Smooth muscle cell (in vitro differentiated cells): ENCODE measurements at regions not wholly inside any gene's neighbourhood (a gene's known extent, or its start where the extent isn't known, plus 50 kb on each side); places are given as distances from the start of the nearest gene placed in this dataset.

Source experiments
- DNase-seq: peaks from one replicate; lab custom pipeline; 2025; ENCODE audit not compliant: unreplicated experiment; lab: John Stamatoyannopoulos, UW
- H2AFZ ChIP-seq: fragments of 200-600 bp; sonication (generic); 2 replicates; pipeline ENCODE4 v1.6.0; 2016; ENCODE audit warnings: antibody characterized with exemption, low read depth, mild to moderate bottlenecking
- H3F3A ChIP-seq: fragments of 200-600 bp; sonication (generic); 2 replicates; pipeline ENCODE4 v1.6.0; 2017; ENCODE audit warnings: antibody characterized with exemption, low read depth
- H3K27ac ChIP-seq: fragments of 200-600 bp; sonication (generic); 2 replicates; pipeline ENCODE4 v1.5.1; 2016; ENCODE audit warnings: low read depth, mild to moderate bottlenecking
- H3K27me3 ChIP-seq: fragments of 200-600 bp; sonication (generic); 2 replicates; pipeline ENCODE4 v1.6.1; 2016; ENCODE audit warnings: low read depth, mild to moderate bottlenecking
- H3K36me3 ChIP-seq: fragments of 200-600 bp; sonication (generic); 2 replicates; pipeline ENCODE4 v1.5.1; 2016; ENCODE audit warnings: low read depth
- H3K4me1 ChIP-seq: fragments of 200-600 bp; sonication (generic); 2 replicates; pipeline ENCODE4 v1.5.1; 2016; ENCODE audit warnings: low read depth
- H3K4me2 ChIP-seq: fragments of 200-600 bp; sonication (generic); 2 replicates; pipeline ENCODE4 v1.6.0; 2016; ENCODE audit warnings: mild to moderate bottlenecking
- H3K4me3 ChIP-seq: fragments of 200-600 bp; sonication (generic); 2 replicates; pipeline ENCODE4 v1.5.1; 2016; ENCODE audit warnings: mild to moderate bottlenecking
- H3K79me2 ChIP-seq: fragments of 200-600 bp; sonication (generic); 2 replicates; pipeline ENCODE4 v1.6.0; 2016; ENCODE audit warnings: low read depth, mild to moderate bottlenecking
- H3K9ac ChIP-seq: fragments of 200-600 bp; sonication (generic); 2 replicates; pipeline ENCODE4 v1.6.0; 2016; ENCODE audit warnings: low read depth
- H3K9me3 ChIP-seq: fragments of 200-600 bp; sonication (generic); replicated peaks from 2 replicates; pipeline ENCODE4 v1.5.1; 2016; ENCODE audit warnings: low read depth
- H4K20me1 ChIP-seq: fragments of 200-600 bp; sonication (generic); 2 replicates; pipeline ENCODE4 v1.6.0; 2016; ENCODE audit warnings: low read depth
- WGBS: methylation state at CpG from one replicate; pipeline ENCODE4 v1.1.7; 2016; ENCODE audit warnings: low lambda C conversion rate; 5-methylcytosine and 5-hydroxymethylcytosine counted together
- TF ChIP-seq, protein P1 (sequence below): fragments of 200-600 bp; sonication (generic); IDR thresholded peaks from 2 replicates; pipeline ENCODE4 v1.5.1; 2017; ENCODE audit warnings: borderline replicate concordance, mild to moderate bottlenecking, antibody characterized with exemption; ENCODE audit not compliant: insufficient read depth, poor library complexity, severe bottlenecking

DNA sequence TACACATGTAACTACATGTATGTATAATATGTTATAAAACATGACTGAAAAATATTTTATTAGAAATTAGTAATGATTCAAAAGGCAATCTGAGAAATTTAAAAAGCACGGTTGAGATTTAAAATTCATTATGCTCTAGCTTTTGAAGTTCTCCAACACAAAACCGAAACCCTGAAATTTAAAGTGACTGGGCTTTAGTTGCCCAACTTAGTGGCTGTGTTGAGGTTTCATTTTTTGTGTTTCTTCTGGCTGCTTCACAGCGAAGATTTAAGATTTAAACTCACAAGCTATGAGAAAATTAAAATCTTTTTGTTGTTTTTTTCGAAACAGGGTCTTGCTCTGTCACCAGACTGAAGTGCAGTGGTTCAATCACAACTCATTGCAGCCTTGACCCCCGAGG is 1058.7 kb downstream of the NCAM2 start:
- H4K20me1 ChIP-seq: no peaks in the 10 kb centered on the region
- no peak overlapping the region for H2AFZ ChIP-seq
- H3K27ac ChIP-seq: no peak overlapping the region
- no peak overlapping the region for H3K4me3 ChIP-seq
- H3K27me3 ChIP-seq: no peaks in the 10 kb centered on the region
- H3K79me2 ChIP-seq: no peaks in the 10 kb centered on the region
- no peak overlapping the region for H3K9ac ChIP-seq
- TF ChIP-seq, protein P1, sequence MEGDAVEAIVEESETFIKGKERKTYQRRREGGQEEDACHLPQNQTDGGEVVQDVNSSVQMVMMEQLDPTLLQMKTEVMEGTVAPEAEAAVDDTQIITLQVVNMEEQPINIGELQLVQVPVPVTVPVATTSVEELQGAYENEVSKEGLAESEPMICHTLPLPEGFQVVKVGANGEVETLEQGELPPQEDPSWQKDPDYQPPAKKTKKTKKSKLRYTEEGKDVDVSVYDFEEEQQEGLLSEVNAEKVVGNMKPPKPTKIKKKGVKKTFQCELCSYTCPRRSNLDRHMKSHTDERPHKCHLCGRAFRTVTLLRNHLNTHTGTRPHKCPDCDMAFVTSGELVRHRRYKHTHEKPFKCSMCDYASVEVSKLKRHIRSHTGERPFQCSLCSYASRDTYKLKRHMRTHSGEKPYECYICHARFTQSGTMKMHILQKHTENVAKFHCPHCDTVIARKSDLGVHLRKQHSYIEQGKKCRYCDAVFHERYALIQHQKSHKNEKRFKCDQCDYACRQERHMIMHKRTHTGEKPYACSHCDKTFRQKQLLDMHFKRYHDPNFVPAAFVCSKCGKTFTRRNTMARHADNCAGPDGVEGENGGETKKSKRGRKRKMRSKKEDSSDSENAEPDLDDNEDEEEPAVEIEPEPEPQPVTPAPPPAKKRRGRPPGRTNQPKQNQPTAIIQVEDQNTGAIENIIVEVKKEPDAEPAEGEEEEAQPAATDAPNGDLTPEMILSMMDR: no peak
- 89% methylated on average over 5 of the region's 5 CpGs for WGBS
- H3F3A ChIP-seq: no peaks in the 10 kb centered on the region
- DNase-seq: no peak
- H3K4me2 ChIP-seq: no peak overlapping the region
- no peaks in the 10 kb centered on the region for H3K4me1 ChIP-seq
- H3K36me3 ChIP-seq: no peaks in the 10 kb centered on the region
- no peaks in the 10 kb centered on the region for H3K9me3 ChIP-seq

DNA sequence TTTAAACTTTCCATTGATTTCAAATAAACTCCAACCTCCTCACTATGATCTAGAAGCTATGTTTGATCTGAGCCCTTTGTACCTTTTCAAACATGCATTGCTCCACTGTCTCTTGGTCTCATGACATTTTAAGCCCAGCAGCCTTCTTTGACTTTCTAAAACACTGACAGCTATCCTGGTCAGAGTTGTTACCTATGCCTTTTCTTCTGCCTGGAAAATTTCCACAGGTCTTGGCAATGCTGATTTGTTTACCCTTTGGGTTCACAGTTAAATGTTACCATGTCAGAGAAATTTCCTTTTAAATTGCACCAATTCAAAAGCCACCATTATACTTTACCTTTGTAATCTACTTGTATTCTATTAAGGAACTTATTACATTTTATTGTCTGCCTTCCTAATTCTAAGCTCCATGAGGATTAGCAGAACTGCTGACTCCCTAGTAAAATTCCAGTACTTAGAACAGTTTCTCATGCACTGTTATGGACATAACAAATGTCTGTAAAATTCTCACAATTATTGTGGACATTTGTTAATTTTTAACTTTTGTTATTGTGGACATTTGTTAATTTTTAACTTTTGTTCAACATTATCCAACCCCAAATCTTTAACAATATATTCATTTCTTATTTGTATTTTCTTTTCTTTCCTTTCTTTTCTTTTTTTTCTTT is 1064.4 kb downstream of the NCAM2 start:
- no peaks in the 10 kb centered on the region for H3K36me3 ChIP-seq
- no peaks in the 10 kb centered on the region for H3K4me1 ChIP-seq
- no peak overlapping the region for H3K9ac ChIP-seq
- H3K27me3 ChIP-seq: no peaks in the 10 kb centered on the region
- no peak overlapping the region for H3K4me3 ChIP-seq
- no peak for DNase-seq
- H4K20me1 ChIP-seq: no peaks in the 10 kb centered on the region
- TF ChIP-seq, protein P1: no peak
- no peak overlapping the region for H3K4me2 ChIP-seq
- no peak overlapping the region for H3K27ac ChIP-seq
- H3K9me3 ChIP-seq: no peaks in the 10 kb centered on the region
- no peaks in the 10 kb centered on the region for H3F3A ChIP-seq
- H3K79me2 ChIP-seq: no peaks in the 10 kb centered on the region
- H2AFZ ChIP-seq: no peak overlapping the region

DNA sequence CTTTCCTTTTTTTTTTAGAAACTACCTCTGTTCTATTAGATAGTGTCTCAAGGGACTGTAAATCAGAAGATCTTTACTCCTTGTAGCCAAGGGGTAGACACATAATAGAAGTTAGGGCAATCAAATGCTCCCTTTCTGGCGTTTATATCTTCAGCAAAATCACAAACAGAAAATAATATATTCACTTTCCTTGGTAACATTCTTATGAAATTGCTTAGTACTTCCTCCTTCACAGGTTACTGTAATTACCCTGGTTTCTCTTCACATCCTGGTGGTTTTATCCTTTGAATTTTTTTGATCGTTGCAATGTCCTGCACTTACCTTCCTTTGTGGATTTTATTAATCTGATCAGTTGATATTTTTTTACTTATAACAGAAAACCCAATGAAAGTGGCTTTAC is 1064.9 kb downstream of the NCAM2 start:
- Histone ChIP-seq H3K4me2 (no peak overlapping the region), H2AFZ (no peak overlapping the region), H3K36me3 (no peaks in the 10 kb centered on the region), H3K27ac (no peak overlapping the region), H4K20me1 (no peaks in the 10 kb centered on the region), H3K4me3 (no peak overlapping the region), H3K79me2 (no peaks in the 10 kb centered on the region), H3K9ac (no peak overlapping the region), H3K9me3 (no peaks in the 10 kb centered on the region), H3K4me1 (no peaks in the 10 kb centered on the region), H3F3A (no peaks in the 10 kb centered on the region), H3K27me3 (no peaks in the 10 kb centered on the region)
- WGBS: 82% methylated on average over 2 of the region's 2 CpGs
- DNase-seq: no peak
- TF ChIP-seq, protein P1: no peak

DNA sequence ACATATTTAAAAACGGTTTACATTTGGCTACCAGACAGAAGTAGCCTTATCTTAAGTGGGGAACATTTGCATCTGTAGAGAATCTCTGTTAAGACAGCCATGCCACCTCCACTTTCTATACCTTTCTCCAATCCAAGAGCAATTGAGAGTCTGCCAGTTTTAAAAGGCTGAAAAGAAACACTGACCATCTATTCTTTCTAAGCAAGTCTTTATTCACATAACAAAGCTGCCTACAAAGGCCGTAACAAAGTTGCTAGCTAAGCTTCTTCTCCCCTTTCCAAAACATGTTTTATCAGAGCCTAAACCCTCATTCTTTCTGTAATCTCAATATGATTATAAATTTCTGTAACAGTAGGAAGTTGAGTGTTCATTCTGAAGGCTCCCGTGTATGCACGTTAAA is 1078.3 kb downstream of the NCAM2 start:
- no peak overlapping the region for H3K27ac ChIP-seq
- WGBS: 54% methylated on average over 4 of the region's 4 CpGs
- DNase-seq: no peak
- H3K9me3 ChIP-seq: no peaks in the 10 kb centered on the region
- H4K20me1 ChIP-seq: no peaks in the 10 kb centered on the region
- H3K4me2 ChIP-seq: no peak overlapping the region
- no peaks in the 10 kb centered on the region for H3K36me3 ChIP-seq
- no peak overlapping the region for H3K9ac ChIP-seq
- H3K79me2 ChIP-seq: no peaks in the 10 kb centered on the region
- no peak overlapping the region for H3K4me3 ChIP-seq
- peaks cover 10% of the 10 kb centered on the region for H3K4me1 ChIP-seq
- H3F3A ChIP-seq: no peaks in the 10 kb centered on the region
- no peaks in the 10 kb centered on the region for H3K27me3 ChIP-seq
- TF ChIP-seq, protein P1: no peak
- H2AFZ ChIP-seq: no peak overlapping the region
